Mucosa of rectum (tissue), 2 donors: ENCODE measurements at regions not wholly inside any gene's neighbourhood (a gene's known extent, or its start where the extent isn't known, plus 50 kb on each side); places are given as distances from the start of the nearest gene placed in this dataset.

Experiments
- H3K27ac ChIP-seq, 2 donors: one replicate each; pipeline ENCODE4 v1.7.0; 2013; ENCODE audit warnings: inconsistent platforms in 2 of 2, low read depth in 2 of 2, low read length in 2 of 2
- H3K27me3 ChIP-seq, 2 donors: one replicate each; pipeline ENCODE4 v1.7.0; 2013; ENCODE audit warnings: low read length in 2 of 2; ENCODE audit not compliant: control insufficient read depth in 2 of 2, insufficient read depth in 2 of 2
- H3K36me3 ChIP-seq, 2 donors: one replicate each; pipeline ENCODE4 v1.7.0; 2013; ENCODE audit warnings: low read length in 2 of 2; ENCODE audit not compliant: control insufficient read depth in 2 of 2, insufficient read depth in 2 of 2
- H3K4me1 ChIP-seq, 2 donors: one replicate each; pipeline ENCODE4 v1.7.0; 2013; ENCODE audit warnings: low read length in 2 of 2, mild to moderate bottlenecking in 1 of 2; ENCODE audit not compliant: control insufficient read depth in 2 of 2, insufficient read depth in 2 of 2
- H3K4me3 ChIP-seq, 2 donors: one replicate each; pipeline ENCODE4 v1.7.0; 2013; ENCODE audit warnings: low read length in 2 of 2
- H3K9ac ChIP-seq, 2 donors: one replicate each; pipeline ENCODE4 v1.7.0; 2013; ENCODE audit warnings: low read length in 2 of 2, low read depth in 1 of 2, mild to moderate bottlenecking in 1 of 2
- H3K9me3 ChIP-seq, 2 donors: one replicate each; pipeline ENCODE4 v1.7.0; 2013; ENCODE audit warnings: low read length in 2 of 2; ENCODE audit not compliant: control insufficient read depth in 2 of 2
- donor health status: healthy.
- donor health status: Normal muscosa, but diverticular disease.

DNA sequence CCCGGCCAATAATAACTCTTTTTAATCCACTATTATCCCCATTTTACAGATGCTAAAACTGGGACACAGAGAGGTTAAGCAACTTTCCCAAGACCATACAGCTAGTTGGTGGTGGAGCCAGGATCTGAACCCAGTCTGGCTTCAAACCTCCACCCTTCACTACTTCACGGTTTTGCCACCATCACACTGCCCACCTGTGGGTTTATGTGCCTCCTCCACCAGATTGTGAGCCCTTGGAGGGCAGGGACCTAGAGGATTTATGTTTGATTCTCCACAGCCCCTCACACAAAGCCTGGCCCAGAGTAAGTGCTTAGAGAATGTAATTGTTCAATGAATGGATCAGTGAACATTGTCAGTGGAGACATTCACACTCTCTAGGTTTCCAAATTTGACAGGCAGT lies 153.4 kb upstream of the MYCN start:
- no peak overlapping the region for H3K4me3 ChIP-seq
- H3K27ac ChIP-seq = no peak overlapping the region
- H3K4me1 ChIP-seq = no peaks in the 10 kb centered on the region
- no peaks in the 10 kb centered on the region for H3K27me3 ChIP-seq
- H3K36me3 ChIP-seq = no peaks in the 10 kb centered on the region
- no peak overlapping the region for H3K9ac ChIP-seq
- no peaks in the 10 kb centered on the region for H3K9me3 ChIP-seq

GRCh38 chr2:15787535-15788454 lies 152.6 kb upstream of the MYCN start:
- Histone ChIP-seq H3K27me3 (no peaks in the 10 kb centered on the region), H3K4me1 (no peaks in the 10 kb centered on the region), H3K9ac (no peak overlapping the region), H3K36me3 (no peaks in the 10 kb centered on the region), H3K27ac (no peak overlapping the region), H3K9me3 (no peaks in the 10 kb centered on the region), H3K4me3 (no peak overlapping the region)

DNA sequence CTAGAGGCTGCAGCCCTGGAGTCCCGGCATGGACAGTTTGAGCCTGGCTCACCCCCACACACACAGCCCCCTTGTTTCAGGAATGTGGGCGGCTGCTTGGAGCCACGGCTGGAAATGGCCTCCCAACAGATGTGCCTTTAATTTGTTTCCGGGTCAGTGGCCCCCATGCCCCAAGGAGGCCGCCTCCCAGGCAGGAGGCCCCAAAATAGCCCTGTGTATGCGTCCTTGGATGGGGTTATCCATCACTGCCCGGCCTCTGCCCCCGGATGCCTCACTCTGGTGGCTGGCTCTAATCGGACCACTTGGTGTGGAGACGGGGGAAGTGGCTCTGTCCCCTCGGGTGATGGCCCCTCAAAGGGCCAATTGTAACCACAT lies 151.9 kb upstream of the MYCN start:
- H3K27me3 ChIP-seq = no peaks in the 10 kb centered on the region
- H3K27ac ChIP-seq = no peak overlapping the region
- no peaks in the 10 kb centered on the region for H3K36me3 ChIP-seq
- no peak overlapping the region for H3K4me3 ChIP-seq
- no peaks in the 10 kb centered on the region for H3K4me1 ChIP-seq
- no peak overlapping the region for H3K9ac ChIP-seq
- no peaks in the 10 kb centered on the region for H3K9me3 ChIP-seq

DNA sequence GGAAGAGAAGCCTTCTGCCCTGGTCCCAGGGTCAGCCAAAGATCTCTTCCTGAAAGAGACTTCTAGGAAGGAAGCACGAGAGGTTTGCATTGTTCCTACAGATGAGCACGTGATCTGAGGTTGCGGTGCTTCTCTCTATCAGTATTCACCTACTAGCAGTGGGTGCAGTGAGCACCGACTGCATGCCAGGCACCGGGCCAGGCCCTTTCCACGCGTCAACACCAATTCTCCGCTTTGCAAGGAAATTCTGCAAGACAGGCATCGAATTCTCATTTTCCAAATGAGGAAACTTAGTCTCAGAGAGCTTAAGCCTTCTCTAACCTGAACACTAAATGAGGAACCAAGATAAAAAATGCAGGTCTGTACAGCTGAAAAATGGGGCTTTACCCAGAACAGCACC lies 151.5 kb upstream of the MYCN start:
- Histone ChIP-seq H3K9ac (no peak overlapping the region), H3K27me3 (no peaks in the 10 kb centered on the region), H3K4me3 (no peak overlapping the region), H3K9me3 (no peaks in the 10 kb centered on the region), H3K27ac (no peak overlapping the region), H3K4me1 (no peaks in the 10 kb centered on the region), H3K36me3 (no peaks in the 10 kb centered on the region)

DNA sequence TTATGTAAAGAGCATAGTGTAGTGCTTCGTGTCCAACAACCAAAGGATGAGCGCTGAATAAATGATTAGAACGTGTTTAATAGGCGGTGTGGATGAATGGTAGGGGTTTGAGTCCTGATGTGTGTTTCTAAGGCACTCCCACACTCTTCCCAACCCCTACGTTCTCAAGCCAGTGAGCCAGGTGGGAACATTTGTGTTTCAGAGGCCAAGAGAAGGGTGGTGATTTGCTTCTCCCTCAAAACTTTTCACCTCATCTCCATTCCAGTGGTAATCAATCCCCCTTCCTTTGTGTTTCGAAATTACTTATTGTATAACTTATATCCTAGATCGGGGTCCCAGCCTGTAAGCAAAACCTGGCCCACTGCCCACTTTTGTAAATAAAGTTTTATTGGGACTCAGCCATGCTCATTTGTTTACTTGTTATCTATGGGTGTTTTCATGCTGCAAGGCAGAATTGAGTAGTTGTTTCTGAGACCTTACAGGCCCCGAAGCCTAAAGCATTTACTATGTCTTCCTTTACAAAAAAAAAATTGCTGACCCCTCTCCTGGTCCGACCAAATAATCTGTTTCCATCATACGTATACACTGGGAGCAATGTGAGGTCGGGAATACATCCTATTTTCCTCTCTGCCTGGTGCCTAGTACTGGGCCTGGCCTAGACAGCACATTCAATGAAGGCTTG lies 150.8 kb upstream of the MYCN start:
- Histone ChIP-seq H3K27ac (no peak overlapping the region), H3K4me1 (no peaks in the 10 kb centered on the region), H3K9me3 (no peaks in the 10 kb centered on the region), H3K36me3 (no peaks in the 10 kb centered on the region), H3K9ac (no peak overlapping the region), H3K4me3 (no peak overlapping the region), H3K27me3 (no peaks in the 10 kb centered on the region)

GRCh38 chr2:15790326-15790725 lies 150.0 kb upstream of the MYCN start:
- Histone ChIP-seq H3K4me3 (no peak overlapping the region), H3K9ac (no peak overlapping the region), H3K27me3 (no peaks in the 10 kb centered on the region), H3K36me3 (no peaks in the 10 kb centered on the region), H3K9me3 (no peaks in the 10 kb centered on the region), H3K27ac (no peak overlapping the region), H3K4me1 (no peaks in the 10 kb centered on the region)

DNA sequence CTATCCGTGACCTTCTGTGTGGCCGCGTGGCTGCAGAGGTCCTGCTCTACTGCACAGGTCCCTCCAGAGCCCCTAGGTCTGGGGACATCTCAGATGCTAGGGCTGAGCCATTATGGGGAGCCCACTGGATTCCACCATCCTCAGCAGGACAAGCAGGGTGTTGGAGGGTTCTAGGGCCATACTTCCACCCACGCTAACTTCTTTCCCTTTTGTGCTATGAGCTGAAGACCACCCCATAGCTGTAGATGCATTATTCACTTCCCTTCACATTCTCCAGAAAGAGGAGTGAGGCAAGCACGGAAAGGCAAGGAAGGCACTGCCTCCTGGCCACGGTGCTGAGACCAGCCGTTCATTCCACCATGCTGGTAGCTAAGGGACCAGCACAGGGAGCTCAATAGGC lies 149.5 kb upstream of the MYCN start:
- H3K27me3 ChIP-seq = no peaks in the 10 kb centered on the region
- no peak overlapping the region for H3K9ac ChIP-seq
- no peaks in the 10 kb centered on the region for H3K36me3 ChIP-seq
- H3K9me3 ChIP-seq = no peaks in the 10 kb centered on the region
- no peaks in the 10 kb centered on the region for H3K4me1 ChIP-seq
- no peak overlapping the region for H3K27ac ChIP-seq
- H3K4me3 ChIP-seq = no peak overlapping the region

DNA sequence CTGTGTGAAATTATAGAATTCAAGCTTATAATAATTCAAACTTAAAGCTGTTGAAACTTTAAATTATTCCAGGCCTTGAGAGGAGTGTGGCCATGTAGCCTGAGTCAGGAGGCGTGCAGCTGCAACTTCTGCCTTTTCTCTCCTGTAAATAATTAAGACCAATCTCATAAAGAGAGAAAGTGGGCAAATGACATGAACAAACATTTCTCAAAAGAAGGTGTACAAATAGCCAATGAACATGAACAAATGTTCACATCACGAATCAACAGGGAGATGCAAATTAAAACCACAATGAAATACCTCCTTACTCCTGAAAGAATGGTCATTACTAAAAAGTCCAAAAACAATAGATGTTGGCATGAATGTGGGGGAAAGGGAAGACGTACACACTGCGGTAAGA lies 149.1 kb upstream of the MYCN start:
- no peaks in the 10 kb centered on the region for H3K27me3 ChIP-seq
- no peaks in the 10 kb centered on the region for H3K4me1 ChIP-seq
- H3K36me3 ChIP-seq = no peaks in the 10 kb centered on the region
- H3K9ac ChIP-seq = no peak overlapping the region
- no peaks in the 10 kb centered on the region for H3K9me3 ChIP-seq
- H3K4me3 ChIP-seq = no peak overlapping the region
- H3K27ac ChIP-seq = no peak overlapping the region

DNA sequence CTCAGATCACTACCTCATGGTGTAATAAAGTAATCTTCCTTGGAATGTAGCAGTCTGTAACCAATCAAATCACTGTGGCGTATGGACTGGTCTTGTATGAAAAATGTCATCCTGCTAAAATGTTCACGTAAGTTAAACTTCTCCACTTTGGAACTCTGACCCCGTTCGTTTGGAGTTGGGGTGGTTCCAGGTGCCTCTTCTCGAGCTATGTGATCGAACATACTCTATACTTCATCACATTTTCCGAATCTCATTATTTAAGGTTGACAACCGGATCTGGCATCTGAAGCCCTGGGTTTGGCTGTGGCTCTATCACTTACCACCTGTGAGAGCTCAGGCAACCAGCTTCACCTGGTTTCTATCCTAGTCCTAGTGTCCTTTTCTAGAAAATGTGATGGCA lies 148.0 kb upstream of the MYCN start:
- Histone ChIP-seq H3K9ac (no peak overlapping the region), H3K9me3 (no peaks in the 10 kb centered on the region), H3K36me3 (no peaks in the 10 kb centered on the region), H3K27ac (no peak overlapping the region), H3K4me3 (no peak overlapping the region), H3K4me1 (no peaks in the 10 kb centered on the region), H3K27me3 (no peaks in the 10 kb centered on the region)

- Histone ChIP-seq H3K4me3 (no peak overlapping the region), H3K4me1 (no peaks in the 10 kb centered on the region), H3K9me3 (no peaks in the 10 kb centered on the region), H3K27me3 (no peaks in the 10 kb centered on the region), H3K36me3 (no peaks in the 10 kb centered on the region), H3K27ac (no peak overlapping the region), H3K9ac (no peak overlapping the region)
Measured at GRCh38 chr2:15793078-15793913, 147.1 kb upstream of the MYCN start.
